ENCODE measurements at regions not wholly inside any gene's neighbourhood (a gene's known extent, or its start where the extent isn't known, plus 50 kb on each side); places are given as distances from the start of the nearest gene placed in this dataset.
"Not testable (repeated sequence)": the region's sequence is repeated elsewhere in the genome, so short reads cannot be mapped to it uniquely, and the experiment has no call there.

DNA sequence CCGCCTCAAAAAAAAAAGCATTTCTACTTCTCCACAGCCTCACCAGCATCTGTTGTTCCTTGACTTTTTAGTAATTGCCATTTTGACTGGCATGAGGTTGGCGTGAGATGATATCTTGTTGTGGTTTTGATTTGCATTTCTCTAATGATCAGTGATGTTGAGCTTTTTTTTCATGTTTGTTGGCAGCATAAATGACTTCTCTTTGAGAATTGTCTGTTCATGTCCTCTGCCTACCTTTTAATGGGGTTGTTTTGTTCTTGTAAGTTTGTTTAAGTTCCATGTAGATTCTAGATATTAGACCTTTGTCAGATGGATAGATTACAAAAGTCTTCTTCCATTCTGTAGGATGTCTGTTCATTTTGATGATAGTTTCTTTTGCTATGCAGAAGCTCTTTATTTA lies 182.9 kb downstream of the FOXG1 start:
- no peak for DNase-seq

DNA sequence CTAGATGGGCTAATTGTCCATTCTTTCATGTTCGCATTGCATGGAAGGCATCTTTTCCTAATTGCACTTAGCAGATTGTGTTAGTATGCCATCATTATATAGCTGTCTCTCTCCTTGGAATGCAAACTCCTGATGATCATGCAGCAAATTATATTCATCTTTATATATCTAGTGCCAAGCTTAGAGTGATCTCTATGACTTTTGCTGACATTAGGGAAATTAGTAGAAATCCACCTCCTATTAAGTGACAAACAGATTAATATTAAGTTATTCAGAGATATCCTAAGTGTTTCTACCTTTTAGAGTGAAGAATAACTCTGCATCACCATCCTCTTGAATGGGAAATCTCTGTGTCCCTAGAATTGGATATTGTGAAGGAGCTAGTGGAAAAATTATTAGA lies 185.6 kb downstream of the FOXG1 start:
- no peak for DNase-seq

DNA sequence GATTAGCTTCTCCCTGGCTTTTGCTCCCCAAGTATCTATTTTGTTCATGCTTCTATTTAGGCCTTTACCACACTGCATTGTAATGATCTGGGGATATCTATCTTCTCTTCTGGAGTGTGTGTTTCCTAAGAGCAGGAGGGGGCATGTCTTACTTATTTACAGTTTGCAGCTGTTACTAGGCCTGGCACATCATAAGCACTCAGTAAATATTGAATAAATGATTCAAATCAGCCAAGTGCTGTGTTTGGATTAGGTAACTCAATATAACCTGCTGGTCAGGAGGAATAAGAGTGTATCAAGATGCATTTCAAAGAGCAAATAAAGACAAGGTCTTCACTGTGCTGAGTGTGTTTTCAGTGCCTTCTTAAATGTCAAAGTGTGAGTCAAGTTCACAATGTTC lies 186.1 kb downstream of the FOXG1 start:
- DNase-seq: no peak

DNA sequence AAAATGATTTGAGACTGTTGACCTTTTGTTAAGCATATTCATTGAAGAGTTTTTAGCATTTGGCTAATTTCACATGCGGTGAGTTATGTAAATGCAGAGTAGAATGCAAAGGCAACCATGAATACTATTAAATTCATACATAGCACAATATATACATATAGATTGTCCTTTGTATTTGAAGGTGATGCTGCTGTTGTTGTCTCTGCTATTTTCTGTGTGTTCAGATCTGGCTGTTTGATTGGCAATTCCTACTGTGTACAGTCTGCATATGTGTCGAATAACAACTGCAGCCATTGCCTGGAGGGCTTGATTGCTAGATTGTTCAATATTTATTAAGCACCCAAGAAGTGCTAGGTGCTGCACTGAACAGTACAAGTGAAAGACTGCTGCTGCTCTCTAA lies 187.4 kb downstream of the FOXG1 start:
- no peak for DNase-seq

DNA sequence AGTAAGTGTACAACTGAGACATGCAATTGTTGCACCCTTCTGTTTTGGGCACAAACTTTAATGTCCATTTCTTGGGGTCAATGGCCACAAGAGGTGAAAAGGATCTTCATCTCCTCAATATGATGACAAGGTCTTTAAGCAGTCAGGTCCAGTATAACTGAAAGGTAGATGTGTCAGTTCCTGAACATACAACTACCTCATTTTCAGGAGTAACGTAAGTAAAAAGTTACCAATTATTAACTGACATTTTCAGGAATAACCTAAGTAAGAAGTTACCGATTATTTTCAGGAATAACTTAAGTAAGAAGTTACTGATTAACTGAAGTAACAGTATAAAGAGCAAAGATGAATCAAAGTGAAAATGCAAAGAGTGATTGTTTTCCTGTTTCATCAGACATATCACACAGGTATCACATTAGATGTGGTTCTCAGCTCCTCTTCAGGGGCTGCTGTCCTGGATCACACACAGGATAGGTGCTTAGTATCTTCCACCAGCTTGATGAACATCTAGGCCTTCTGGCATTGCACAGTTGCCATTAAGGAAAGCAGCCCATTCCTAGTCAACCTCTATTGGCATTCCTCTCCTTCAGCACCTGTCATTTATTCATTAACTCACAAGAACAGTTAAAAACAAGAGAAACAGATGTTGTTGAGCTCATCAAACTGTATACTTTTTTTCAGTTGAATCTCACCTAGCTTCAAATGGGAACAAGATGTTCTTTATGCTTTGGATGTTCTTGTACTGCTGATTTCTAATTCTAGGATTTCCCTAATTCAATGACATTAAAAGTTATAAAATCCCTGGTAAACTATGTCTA lies 200.0 kb downstream of the FOXG1 start:
- DNase-seq: no peak

DNA sequence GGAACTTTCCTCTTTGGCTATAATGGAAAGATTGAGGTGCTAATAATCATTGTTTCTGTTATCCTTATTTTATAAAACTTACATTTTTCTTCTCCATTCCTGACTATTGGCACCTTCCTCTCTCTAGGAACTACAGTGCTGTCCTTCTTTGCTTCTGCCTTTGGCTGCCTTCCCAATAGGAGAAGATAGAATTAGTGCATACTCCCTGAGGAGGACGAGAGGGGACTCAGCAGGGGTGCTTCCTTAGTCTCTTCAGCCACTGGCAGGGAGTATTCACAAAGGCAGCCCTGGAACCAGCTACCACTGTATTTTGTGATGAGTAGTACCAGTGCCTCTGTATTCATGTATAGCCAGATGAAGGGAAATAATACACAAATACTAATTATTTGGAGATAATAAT lies 208.5 kb downstream of the FOXG1 start:
- DNase-seq: no peak

DNA sequence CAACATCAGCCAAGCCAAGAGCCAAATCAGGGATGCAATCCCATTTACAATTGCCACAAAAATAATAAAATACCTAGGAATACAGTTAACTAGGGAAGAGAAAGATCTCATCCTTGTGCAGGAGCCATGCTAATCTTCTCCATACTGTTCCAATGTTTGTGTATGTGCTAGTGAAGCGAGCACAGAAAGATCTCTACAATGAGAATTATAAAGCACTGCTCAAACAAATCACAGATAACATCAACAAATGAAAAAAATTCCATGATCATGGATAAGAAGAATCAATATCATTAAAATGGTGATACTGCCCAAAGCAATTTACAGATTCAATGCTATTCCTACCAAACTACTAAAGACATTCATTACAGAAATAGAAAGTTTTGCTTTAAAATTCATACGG lies 215.6 kb downstream of the FOXG1 start:
- DNase-seq: no peak

DNA sequence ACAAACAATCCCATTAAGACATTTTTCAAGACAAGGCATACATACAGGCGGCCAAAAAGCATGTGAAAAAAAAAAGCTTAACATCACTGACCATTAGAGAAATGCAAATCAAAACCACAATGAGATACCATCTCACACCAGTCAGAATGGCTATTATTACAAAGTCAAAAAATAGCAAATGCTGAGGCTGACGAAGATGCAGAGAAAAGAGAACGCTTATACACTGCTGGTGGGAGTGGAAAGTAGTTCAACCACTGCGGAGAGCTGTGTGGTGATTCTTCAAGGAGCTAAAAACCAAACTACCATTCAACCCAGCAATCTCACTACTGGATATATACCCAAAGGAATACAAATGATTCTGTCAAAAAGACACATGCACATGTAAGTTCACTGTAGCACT lies 216.7 kb downstream of the FOXG1 start:
- DNase-seq: no peak

DNA sequence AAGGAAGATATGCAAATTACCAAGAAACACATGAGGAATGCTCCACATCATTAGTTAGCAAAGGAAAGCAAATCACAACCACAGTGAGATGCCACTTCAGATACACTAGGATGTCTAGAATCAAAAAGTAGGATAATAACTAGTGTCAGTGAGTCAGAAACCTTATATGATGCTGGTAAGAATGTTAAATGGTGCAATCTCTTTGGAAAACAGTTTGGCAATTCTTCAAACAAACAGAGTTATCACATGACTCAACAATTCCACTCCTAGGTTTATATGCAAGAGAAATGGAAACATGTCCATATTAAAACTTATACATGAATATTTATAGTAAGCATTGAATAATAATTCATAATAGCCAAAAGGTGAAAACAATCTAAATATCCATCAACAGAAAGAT lies 220.9 kb downstream of the FOXG1 start:
- no peak for DNase-seq

DNA sequence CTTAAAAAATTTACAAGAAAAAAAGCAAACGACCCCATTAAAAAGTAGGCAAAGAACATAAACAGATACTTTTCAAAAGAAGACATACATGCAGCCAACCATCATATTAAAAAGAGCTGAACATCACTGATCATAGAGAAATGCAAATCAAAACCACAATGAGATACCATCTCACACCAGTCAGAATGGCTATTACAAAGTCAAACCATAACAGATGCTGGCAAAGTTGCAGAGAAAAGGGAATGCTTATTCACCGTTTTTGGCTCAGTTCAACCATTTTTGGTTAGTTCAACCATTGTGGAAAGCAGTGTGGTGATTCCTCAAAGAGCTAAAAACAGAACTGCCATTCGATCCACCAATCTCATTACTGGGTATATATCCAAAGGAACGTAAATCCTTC lies 230.6 kb downstream of the FOXG1 start:
- DNase-seq: not testable (repeated sequence)

DNA sequence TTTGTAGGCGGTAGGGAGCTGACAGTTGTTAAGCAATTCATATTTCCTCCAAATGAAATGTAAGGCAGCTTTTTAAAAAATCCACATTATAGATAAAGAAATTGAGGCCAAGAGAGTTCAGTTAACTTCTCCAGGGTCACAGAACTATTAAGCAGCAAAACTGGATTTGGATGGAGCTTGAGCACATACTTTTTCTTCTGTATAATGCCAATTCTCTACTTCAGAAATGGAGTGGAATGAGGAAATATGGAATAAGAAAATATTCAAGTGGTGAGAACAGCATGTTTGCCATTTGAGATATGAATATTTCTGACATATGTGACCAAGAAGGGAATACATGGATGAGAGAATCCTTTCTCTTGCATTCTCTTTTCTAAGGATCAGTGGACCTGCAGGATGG lies 233.1 kb downstream of the FOXG1 start:
- DNase-seq: no peak

DNA sequence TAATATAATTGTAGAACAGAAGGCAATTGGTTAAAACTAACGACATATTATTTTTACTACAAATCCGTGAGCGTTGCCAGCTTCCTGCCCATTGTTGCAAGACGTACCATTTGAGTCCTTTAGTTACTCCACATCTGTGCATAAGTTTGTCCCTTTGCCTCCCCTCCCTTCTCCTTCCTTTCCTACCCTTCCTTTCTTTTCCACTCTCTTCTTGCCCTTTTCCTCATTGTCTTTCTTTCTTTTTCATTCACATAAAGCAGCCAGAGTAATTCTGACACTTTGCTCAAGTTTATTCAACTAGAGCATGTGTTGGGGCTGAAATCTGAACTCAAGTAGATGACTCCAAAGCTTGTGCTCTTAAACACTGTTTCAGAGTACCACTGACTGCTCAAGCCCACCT lies 239.1 kb downstream of the FOXG1 start:
- DNase-seq: no peak

DNA sequence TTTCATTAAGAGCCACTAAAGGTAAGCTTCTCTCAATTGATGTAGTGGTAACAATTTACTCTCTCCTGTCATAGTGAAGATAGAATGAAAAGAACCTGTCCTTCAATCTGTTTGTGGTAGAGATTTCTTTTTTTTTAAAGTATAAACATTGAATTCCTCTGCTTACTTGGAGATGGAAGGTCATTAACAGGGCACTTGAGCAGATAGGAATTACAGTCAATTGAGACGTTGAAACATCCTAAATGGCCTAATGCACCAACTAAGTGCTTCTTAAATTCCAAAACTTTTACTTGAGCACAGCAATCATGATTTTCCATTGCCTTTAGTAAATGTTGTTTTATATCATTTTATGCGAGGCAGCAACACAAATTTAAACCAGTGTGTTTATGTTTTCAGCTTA lies 241.4 kb downstream of the FOXG1 start:
- no peak for DNase-seq

DNA sequence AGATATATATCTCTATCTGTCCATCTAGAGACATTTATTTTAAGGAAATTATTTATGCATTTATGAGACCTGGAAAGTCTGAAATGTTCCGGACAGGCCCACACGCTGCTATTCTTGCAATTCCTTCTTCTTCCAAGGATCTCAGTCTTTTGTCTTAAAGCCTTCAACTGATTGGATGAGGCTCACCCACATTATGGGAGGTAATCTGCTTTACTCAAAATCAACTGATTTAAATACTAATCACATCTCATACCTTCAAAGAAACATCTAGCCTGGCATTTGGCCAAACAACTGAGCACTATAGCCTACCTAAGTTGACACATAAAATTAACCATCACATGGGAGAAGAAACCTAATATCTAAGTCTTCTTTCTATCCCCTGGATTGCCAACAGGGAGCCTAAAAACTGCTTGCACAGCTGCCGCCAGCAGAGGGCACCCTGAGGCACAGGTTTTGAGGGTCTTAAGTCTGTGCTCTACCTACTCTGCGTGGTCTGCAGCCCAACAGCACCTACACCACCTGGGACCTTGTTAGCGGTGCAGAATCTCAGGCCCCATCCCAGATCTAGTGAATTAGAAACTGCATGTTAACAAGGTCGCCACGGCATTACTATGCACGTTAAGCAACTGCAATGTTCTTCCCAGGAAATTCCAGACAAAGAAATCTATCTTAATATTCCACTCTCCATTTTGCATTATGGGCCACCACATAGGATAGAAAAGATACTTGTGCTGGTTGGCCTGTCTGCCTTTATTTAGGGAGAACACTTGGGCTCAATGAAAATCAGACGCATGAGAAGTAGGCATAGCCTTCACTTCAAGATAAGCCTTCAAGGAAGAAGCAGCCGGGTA lies 249.7 kb downstream of the FOXG1 start:
- peak; percentile 14 for DNase-seq

DNA sequence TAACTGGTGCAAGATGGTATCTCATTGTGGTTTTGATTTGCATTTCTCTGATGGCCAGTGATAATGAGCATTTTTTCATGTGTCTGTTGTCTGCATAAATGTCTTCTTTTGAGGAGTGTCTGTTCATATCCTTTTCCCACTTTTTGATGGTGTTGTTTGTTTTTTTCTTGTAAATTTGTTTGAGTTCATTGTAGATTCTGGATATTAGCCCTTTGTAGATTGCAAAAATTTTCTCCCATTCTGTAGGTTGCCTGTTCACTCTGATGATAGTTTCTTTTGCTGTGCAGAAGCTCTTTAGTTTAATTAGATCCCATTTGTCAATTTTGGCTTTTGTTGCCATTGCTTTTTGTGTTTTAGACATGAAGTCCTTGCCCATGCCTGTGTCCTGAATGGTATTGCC lies 256.9 kb downstream of the FOXG1 start:
- DNase-seq: not testable (repeated sequence)

DNA sequence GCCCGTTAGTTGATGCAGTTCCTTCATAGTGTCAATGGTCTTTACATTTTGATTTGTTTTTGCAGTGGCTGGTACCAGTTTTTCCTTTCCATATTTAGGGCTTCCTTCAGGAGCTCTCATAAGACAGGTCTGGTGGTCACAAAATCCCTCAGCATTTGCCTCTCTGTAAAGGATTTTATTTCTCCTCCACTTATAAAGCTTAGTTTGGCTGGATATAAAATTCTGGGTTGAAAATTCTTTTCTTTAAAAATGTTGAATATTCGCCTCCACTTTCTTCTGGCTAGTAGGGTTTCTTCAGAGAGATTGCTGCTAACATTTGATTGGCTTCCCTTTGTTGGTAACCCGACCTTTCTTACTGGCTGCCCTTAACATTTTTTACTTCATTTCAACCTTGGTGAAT lies 260.9 kb downstream of the FOXG1 start:
- not testable (repeated sequence) for DNase-seq

DNA sequence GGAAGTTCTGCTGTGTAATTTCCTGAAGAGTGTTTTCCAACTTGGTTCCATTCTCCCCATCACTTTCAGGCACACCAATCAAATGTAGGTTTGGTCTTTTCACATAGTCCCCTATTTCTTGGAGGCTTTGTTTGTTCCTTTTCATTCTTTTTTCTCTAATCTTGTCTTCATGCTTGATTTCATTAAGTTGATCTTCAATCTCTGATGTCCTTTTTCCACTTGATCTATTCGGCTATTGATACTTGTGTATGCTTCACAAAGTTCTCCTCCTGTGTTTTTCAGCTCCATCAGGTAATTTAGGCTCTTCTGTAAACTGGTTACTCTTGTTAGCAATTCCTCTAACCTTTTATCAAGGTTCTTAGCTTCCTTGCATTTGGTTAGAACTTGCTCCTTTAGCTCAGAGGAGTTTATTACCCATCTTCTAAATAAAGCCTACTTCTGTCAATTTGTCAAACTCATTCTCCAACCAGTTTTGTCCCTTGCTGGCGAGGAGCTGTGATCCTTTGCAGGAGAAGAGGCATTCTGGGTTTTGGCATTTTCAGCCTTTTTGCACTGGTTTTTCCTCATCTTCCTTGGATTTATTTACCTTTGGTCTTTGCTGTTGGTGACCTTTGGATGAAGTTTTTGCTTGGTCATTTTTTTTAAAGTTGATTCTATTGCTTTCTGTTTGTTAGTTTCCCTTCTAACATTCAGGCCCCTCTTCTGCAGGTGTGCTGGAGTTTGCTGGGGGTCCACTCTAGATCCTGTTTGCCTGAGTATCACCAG lies 261.5 kb downstream of the FOXG1 start:
- DNase-seq: not testable (repeated sequence)

DNA sequence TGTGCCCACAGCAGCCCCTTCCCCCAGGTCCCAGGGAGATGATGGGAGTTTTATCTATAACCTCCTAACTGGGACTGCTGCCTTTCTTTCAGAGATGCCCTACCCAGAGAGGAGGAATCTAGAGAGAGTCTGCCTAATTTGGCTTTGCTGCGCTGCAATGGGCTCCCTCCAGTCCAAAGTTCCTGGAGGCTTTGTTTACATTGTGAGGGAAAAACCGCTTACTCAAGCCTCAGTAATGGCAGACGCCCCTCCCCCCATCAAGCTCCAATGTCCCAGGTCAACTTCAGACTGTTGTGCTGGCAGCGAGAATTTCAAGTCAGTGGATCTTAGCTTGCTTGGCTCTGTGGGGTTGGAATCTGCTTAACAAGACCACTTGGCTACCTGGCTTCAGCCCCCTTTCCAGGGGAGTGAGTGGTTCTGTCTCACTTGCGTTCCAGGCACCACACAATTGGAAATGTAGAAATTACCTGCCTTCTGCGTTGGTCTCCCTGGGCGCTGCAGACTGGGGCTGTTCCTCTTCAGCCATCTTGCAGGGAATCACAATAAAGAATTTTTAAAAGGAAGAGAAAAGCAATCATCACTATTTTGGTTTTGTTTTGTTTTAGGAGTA lies 262.5 kb downstream of the FOXG1 start:
- DNase-seq: no peak

DNA sequence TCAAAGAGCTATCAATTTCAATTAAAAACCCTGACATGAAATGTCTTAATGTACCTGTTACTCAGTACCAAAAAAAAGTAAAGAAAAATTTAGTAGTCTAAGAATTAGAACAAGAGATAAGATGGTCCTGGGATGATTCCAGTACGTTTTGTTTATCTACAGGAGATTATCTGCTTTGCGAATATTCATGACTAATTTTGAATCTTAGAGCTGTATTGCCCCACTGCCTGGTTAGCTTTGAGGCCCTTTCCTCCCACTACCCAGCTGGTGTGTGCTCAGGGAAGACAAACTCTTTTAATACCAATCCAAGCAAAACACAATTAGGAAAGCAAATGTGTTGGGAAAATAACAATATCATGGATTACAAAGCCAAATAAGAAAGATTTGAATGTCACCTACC lies 263.5 kb downstream of the FOXG1 start:
- no peak for DNase-seq

DNA sequence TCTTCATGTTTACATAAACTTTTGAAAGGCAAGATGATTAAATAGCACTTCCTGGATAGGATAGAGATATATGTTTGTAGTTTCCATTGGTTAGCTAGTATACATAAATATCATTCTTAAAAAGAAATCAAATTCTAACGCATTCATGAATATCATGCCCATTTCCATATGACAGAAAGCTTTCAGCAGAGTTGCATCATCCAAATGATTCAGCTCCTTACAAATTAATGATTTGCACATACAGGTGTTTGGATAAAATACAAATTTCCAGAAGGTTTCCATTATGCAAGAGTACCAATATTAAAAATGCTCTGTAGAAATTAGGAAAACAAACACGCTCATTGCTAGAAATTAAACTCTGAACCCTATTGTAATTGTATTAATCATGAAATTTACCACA lies 264.4 kb downstream of the FOXG1 start:
- DNase-seq: no peak

DNA sequence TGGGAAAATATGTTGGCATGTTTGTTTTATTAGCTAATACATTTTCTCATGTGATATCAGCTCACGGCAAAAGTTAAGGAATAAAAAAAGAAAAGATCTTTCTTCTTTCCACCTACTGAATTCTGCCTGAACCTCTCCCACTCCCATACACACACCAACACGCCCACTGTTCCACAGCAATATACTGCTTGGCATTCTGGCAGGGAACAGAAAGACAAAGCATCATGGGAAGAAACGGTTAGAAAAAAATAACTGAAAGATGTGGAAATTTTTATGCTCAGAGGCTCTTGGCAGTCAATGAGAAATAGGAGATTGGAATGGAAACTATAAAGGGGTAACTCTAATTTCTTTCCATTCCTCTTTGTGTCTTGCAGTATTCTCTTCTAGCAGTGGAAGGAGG lies 268.5 kb downstream of the FOXG1 start:
- no peak for DNase-seq

DNA sequence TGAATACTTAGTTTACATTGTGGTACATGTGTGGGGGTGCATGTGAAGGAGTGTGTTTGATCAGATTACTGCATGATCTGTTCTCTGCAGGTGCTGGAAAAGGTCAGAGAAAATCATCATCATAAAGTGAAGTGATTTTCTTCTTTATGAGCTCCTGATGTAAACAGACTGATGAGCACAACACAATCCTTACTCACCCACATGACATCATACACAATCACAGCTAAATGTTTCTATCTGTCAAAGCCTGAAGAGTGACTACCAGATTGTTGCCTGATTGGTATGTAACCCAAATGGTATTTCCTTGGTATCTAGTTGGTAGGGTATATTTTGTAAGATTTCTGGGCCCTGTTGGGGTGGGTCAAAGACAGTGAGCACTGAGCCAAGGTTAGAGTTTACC lies 270.8 kb downstream of the FOXG1 start:
- DNase-seq: no peak

DNA sequence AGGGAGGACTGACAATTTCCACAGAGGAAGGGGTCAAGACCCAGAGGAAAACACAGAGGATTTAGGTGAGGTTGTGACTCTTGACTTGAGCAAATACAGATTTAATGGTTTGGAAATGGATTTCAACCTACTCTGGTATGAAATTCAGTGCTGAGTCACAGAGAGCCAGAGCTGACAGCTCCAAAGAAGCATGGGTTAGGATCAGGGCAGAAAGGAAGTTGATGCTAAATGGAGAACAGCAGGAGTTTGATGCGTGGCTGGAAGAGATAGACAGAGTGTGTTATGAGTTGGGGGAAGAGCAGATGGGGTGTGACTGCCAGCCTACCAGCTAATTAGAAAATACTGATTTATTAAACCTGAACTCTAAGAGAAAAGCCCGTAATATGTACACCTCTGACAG lies 272.6 kb downstream of the FOXG1 start:
- no peak for DNase-seq
